SHP77 (cell line): ENCODE measurements at regions not wholly inside any gene's neighbourhood (a gene's known extent, or its start where the extent isn't known, plus 50 kb on each side); places are given as distances from the start of the nearest gene placed in this dataset.
A peak's percentile ranks its signal among the peaks of the same experiment; 100 is the strongest.

ENCODE experiments used
- DNase-seq, 2 experiments: peaks; one replicate each; lab custom pipeline; 2025; lab: John Stamatoyannopoulos, UW

- DNase-seq: no peak
Observed at GRCh38 chr2:7812231-7812995, 869.4 kb upstream of the ID2 start.

DNA sequence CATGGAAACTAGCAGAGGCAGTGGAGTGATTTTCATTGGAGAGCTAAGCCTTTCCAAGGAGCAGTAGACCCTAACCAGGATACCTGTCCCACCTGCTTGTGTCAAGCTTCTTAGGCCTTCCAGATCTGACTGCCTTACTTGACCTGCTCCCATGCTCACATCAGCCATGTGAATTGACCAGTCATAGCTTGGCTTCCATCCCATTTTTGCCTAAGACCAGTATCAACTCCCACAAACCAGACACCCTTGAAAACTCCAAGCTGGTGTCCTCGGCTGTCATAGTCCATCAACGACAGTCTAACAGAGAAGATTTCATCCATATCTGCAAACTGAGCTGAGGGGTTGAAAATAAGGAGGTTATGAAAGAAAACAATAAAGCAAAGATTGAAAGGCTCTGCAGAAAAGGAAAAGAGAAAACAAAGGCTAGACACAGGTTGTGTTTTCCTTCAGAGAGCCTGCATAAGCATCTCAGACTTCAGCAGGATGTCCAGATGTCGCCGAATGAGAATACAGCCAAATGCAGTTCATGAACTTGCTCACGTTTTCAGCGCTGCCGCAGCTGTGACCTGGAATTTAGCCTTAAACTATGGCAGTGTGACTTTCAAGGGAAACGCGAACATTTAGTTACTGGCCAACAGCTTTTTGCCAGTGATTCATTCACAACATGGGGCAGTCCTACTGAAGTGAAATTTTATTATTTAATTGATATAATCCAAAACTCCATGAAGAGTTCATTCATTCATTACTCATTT, 868.1 kb upstream of the ID2 start:
- no peak for DNase-seq

GRCh38 chr2:7815726-7816125, 866.1 kb upstream of the ID2 start:
- no peak for DNase-seq

DNA sequence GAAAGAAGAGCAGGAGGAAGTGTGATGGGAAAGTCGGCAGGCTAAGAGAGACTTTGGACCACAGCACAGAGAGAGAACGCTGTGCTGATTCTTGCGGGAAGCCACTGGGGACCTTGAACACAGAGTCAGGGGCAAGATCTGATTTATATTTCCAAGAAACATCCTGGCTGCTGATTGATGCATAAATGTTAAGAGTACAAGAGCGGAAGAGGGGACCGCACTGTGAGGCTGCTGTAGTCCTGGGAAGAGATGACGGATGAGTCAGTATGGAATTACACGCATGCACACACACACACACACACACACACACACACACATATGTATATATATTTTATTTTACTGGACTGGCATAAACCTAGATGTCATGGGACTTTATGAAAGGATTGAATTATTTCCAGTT, 865.6 kb upstream of the ID2 start:
- no peak for DNase-seq

- no peak for DNase-seq
Observed at GRCh38 chr2:7816944-7817343, 864.9 kb upstream of the ID2 start.

DNA sequence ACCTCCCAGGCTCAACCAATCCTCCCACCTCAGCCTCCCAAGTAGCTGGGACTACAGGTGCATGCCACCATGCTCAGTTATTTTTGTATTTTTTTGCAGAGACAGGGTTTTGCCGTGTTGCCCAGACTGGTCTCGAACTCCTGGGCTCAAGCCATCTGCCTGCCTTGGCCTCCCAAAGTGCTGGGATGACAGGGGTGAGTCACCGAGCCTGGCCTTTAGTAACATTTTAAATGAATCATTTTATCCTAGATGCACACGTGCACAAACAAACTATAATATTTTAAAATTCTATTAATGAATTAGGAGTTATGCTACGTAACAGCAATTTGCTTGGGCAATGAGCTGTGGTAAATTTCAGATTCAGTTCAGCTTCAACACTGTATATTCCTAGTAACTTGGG, 862.5 kb upstream of the ID2 start:
- no peak for DNase-seq

GRCh38 chr2:7819850-7820249, 862.0 kb upstream of the ID2 start:
- no peak for DNase-seq

DNA sequence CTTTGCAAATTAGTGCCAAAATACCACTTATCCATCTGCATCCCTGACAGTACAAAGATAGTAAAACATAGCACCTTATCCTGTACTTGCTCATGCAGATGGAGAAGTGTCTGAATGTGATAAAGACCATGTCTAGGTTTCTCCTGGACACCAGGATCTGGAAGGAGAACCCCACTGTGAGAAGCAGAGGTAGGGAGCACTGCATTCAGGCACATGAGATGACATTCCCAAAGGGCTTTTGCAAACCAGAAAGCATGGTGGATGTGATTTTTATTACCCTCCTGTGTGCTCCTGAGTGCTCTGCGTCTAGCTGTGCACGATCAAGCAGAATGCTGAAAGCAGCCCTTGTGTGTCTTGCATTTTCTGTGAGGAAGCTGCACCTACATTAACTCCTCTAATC, 857.6 kb upstream of the ID2 start:
- DNase-seq: no peak

DNA sequence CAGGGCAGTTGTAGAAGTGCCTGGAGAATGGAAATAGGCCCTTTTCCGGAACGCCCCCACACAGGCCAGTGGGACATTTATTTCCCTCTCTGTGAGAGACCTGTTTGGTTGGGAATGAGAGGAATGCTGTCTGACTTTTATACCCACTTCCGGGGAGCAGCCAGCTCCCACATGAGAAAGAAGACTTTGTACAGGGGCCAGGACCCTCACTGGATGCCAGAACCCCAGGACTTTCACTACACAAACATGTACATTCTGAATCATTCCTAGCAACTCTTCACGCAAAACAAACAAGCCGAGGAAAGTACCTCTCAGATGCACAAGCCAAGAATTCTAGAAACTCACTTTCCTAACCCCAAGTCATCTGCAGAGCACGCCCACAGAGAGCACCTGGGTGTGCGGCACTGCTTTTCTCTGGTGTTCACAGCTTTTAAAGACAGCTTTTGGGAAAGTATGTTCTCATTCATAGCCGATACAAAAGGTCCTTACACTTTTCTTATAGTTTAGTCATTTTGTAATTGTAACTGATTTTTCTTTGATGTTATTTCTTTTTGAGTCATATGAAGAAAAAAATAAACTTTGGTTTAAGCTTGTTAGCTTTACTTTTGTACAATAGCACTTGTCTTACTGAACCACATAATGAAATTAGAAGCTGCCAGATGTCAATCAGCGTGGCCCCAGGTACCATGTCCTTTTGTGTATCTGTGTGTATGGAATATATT, 856.1 kb upstream of the ID2 start:
- no peak for DNase-seq

GRCh38 chr2:7826656-7827055, 855.2 kb upstream of the ID2 start:
- DNase-seq: no peak

- DNase-seq: no peak
Observed at GRCh38 chr2:7829241-7829640, 852.6 kb upstream of the ID2 start.

GRCh38 chr2:7830616-7831015, 851.2 kb upstream of the ID2 start:
- DNase-seq: no peak

- no peak for DNase-seq
Observed at GRCh38 chr2:7835151-7835550, 846.7 kb upstream of the ID2 start.

GRCh38 chr2:7835693-7836680, 845.9 kb upstream of the ID2 start:
- DNase-seq: peak; percentile 74 to 90

- DNase-seq: no peak
Observed at GRCh38 chr2:7837237-7837760, 844.6 kb upstream of the ID2 start.

DNA sequence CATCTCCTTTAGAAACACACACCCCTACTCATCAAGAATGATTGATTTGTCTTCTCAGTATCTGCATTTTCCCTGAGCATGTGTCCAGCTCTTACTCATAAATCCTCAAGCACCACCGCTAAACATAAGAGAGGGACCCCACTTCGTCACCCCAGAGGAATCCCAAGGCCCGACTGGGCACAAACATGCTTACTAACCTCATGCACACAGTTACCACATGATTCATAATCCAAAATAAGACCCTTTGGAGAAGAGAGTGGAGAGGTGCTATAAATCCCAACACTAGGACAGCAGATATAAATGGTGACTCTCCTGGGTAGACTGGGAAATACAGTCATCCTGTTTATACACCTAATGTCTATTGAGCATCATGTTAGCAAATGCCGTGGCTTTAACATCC, 843.2 kb upstream of the ID2 start:
- no peak for DNase-seq

- DNase-seq: no peak
Observed at GRCh38 chr2:7840651-7841380, 841.0 kb upstream of the ID2 start.

- DNase-seq: no peak
Observed at GRCh38 chr2:7841751-7842150, 840.1 kb upstream of the ID2 start.

GRCh38 chr2:7844414-7844965, 837.4 kb upstream of the ID2 start:
- no peak for DNase-seq

- DNase-seq: no peak
Observed at GRCh38 chr2:7845332-7845731, 836.5 kb upstream of the ID2 start.

DNA sequence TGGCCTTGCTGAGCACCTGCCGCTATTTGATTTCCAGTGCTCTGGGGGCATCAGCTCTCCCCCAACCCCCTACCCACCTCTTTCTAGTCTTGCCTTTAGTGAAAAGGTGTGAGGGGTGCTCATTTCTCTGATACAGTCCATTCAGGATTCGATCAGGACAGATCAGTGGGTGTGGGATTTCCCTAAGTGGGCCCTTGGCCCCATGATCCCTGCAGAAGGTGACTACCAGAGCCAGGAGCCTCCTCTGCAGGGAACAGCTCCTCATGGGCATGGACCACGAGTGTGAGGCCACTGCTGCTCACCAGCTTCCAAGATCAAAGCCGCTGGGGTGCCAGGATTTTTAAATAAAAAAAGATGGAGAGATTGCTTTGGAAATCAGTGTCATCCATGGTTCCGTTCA, 835.2 kb upstream of the ID2 start:
- no peak for DNase-seq
